GM21529 (cell line): ENCODE measurements at regions not wholly inside any gene's neighbourhood (a gene's known extent, or its start where the extent isn't known, plus 50 kb on each side); places are given as distances from the start of the nearest gene placed in this dataset.
"Not testable (repeated sequence)": the region's sequence is repeated elsewhere in the genome, so short reads cannot be mapped to it uniquely, and the experiment has no call there.

Experiments used
- ATAC-seq: cut with Tn5 transposase; IDR thresholded peaks from one replicate; pipeline ENCODE4 v1.9.1; 2021; ENCODE audit not compliant: unreplicated experiment

- ATAC-seq: no peak
Observed at GRCh38 chr17:70687421-70687820, 518.1 kb downstream of the KCNJ2 start.

- no peak for ATAC-seq
Observed at GRCh38 chr17:70691150-70691549, 521.8 kb downstream of the KCNJ2 start.

GRCh38 chr17:70699408-70699807, 530.1 kb downstream of the KCNJ2 start:
- no peak for ATAC-seq

GRCh38 chr17:70702683-70703255, 533.4 kb downstream of the KCNJ2 start:
- ATAC-seq: no peak

- ATAC-seq: no peak
Observed at GRCh38 chr17:70709596-70709995, 540.3 kb downstream of the KCNJ2 start.

- no peak for ATAC-seq
Observed at GRCh38 chr17:70713694-70714093, 544.4 kb downstream of the KCNJ2 start.

DNA sequence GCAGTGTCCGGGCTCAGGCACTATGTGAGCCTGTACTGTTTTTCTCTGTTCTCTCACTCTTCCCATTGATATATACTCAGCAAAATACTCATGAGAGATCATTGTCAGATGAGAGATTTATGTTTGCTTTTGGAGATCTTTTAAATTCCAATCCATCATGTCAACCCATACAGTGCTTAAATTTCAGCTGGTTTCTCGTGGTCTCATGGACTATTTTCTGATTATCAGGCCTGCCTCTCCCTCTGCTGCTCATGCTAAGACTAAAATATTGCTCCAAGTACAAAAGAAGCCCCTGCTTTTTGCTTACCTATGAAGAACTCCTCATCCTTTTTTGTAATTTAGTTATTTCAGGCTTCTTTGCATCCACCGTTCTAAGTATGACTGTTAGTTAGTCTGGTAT, 547.2 kb downstream of the KCNJ2 start:
- no peak for ATAC-seq

DNA sequence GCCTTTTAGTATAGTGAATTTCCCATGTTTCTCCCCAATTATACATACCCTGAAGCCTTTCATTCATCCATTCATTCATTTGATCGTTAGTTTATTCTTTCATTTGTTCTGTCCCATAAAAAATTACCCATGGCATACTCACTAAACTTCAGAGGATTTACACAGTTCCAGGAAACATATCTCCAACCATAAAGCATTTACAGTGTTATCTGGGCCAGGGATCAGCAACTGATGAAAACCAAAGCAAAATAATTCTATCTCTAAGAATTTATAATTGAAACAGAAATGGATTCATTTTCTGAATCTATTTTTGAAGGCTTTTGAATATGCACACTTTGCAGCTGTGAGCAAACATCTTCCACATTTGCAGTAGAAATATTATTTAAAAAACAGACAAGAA, 547.7 kb downstream of the KCNJ2 start:
- ATAC-seq: no peak

- no peak for ATAC-seq
Observed at GRCh38 chr17:70736375-70736957, 567.1 kb downstream of the KCNJ2 start.

DNA sequence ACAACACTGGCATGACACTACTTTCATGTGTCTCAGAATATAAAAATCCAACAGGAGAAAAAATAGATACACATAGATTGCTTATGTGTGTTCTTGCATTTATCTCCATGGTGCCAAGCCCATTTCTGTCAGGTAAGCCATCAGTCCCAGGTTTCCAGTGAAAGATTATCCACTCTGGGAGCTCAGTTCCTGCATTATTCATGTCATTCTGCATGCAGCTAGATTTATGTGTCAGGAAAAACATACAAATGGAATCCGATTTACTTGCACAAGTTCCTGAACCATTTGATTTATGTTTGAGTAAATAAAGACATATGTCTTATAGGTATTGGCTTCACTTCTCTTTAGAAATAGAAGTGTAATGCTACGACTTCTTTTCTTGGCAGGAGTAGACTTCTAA, 569.7 kb downstream of the KCNJ2 start:
- ATAC-seq: no peak

DNA sequence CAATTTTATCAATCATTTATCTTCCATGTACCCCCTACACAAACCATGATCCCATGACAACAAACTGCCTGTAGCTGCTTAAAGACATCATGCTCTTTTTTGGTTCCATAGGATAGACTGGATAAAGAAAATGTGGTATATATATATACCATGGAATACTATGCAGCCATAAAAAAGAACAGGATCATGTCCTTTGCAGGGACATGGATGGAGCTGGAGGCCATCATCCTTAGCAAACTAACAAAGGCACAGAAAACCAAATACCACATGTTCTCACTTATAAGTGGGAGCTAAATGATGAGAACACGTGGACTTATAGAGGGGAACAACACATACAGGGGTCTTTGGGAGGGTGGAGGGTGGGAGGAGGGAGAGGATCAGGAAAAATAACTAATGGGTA, 577.2 kb downstream of the KCNJ2 start:
- not testable (repeated sequence) for ATAC-seq

- ATAC-seq: no peak
Observed at GRCh38 chr17:70750983-70751382, 581.7 kb downstream of the KCNJ2 start.

DNA sequence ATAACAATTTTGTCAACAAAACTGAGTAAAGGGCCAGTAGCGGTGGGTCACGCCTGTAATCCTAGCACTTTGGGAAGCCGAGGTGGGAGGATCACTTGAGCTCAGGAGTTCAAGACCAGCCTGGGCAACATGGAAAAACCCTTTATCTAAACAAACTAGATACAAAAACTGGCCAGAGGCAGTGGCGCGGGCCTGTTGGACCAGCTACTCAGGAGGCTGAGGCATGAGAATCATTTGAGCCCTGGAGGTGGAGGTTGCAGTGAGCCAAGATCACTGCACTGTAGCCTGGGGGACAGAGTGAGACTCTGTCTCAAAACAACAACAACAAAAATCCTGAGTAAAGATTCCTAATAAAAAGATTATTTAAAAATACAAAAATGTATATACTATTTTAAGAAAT, 583.1 kb downstream of the KCNJ2 start:
- not testable (repeated sequence) for ATAC-seq

DNA sequence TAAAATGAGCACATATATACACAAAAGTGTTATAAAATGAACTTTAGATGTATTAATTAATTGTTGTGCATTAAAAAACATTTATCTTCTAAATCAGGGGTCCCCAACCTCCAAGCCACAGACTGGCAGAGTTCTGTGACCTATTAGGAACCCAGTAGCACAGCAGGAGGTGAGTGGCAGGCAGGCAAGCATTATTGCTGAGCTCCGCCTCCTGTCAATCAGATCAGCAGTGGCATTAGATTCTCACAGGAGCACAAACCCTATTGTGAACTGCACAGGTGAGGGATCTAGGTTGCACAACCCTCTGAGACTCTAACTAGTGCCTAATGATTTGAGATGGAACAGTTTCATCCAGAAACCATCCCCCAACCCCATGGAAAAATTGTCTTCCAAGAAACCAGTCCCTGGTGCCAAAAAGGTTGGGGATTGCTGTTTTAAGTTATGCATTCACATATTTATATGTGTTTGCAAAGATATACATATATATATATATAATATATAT, 583.7 kb downstream of the KCNJ2 start:
- no peak for ATAC-seq

- ATAC-seq: no peak
Observed at GRCh38 chr17:70763018-70763417, 593.7 kb downstream of the KCNJ2 start.

DNA sequence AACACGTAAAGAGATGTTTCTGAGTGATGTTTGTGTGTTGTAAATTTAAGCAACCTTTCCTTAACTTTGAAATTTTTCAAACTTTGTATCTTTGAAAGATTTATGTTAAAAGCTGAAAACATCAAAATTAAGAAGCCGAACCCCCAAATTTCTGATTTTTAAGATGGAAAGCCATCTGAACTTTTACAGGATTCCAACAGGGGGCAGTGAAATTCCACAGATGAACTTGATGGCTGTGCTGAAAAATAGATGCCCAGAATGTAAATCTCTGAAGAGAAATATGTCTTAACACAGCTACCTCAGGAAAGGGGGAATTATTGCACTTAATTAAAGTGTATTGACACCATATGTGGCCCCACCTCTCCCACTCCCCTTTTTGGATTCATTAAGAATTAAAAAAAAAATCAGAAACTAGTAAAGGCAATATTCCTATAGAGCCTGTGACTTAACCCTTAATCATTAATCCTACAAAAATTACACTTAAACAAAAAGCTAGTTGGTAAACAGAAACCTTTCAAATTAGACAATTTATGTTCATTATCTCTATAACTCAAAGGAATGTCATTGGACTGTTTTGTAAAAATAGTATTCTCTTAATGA, 597.9 kb downstream of the KCNJ2 start:
- ATAC-seq: no peak

GRCh38 chr17:70769956-70770355, 600.6 kb downstream of the KCNJ2 start:
- ATAC-seq: no peak

- ATAC-seq: no peak
Observed at GRCh38 chr17:70771804-70772386, 602.6 kb downstream of the KCNJ2 start.

DNA sequence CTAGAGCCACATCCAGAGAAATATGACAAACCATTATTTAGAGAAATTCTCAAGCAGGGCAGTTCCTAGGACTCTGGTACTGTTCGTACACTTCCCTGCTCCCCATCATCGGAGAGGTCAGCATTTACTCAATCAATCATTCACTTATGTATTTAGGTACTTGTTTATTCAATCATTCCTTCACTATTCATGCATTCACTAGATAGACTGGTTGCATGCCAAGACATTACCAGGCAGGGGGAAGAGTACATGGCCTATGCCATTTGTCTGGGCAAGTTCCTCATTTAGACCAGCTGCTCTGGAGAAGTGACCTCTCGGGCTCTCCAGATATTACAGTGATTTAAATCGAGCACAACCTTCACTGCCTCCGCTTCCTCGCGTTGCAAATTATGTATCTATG, 603.4 kb downstream of the KCNJ2 start:
- ATAC-seq: no peak

DNA sequence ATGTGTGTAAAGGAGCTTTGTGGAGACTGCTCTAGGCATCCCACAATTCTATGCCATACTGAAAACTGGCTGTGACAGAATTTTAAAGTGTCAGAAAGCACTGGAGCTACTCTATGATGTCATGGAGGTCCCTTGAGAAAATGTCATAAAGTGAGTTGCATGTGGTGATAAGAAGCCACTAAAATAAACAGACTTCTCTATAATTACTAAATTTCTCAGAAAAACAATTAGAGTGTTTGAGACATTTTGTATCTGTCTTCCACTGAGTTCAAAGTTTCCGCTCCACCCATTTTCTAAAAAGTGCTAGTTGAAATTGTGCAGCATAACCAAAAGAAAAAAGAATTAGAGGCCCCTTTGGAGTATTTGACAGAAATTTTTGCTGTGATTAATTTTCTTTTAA, 603.9 kb downstream of the KCNJ2 start:
- ATAC-seq: no peak

DNA sequence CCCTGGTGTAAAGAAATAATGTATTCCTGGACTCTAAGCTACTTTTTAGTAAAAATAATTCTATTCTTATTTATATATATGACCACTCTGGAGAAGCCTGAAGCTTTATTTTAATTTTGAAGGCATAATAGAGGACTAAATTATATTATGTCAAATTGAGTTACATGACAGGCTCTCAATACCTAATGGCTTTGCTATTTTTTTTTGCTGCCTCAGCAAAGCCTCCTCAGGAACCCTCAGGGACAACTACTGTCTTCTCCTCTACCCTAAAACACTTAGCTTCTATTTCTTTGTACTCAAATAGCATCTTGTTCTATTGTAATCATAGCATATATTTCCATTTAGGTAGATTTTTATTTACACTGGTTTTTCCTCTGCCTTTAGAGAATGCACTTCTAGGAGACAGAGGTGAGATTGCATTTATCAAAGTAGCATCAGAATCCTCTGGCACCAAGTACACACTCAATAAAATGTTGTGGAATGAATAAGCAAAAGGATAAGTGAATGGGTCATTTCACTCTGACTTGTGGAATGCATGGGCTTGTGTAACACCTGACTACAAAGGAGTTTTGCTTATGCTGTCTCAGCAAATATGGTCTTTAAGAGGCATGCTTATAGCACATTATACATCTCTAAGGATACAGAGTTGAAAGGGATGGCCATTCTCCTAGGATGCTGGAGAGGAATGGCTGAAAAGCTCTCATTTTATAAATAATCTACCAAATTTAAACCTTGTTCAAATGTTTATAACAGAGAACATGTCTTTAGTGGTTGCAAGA, 605.2 kb downstream of the KCNJ2 start:
- no peak for ATAC-seq

- ATAC-seq: no peak
Observed at GRCh38 chr17:70775679-70776078, 606.3 kb downstream of the KCNJ2 start.
